Gastroesophageal sphincter (tissue), 4 donors: ENCODE measurements at regions not wholly inside any gene's neighbourhood (a gene's known extent, or its start where the extent isn't known, plus 50 kb on each side); places are given as distances from the start of the nearest gene placed in this dataset.

Experiments used
- ATAC-seq: fragments of 150-250 bp; one replicate; pipeline ENCODE4 v1.9.1; 2016; ENCODE audit warnings: mild to moderate bottlenecking, moderate library complexity
- H3K27ac ChIP-seq, 4 donors: fragments of 200-600 bp; sonication (generic) in 3 of 4; 1 replicate in 3 of 4; 2 replicates in 1 of 4; pipeline ENCODE4 v1.5.1; 2016 to 2019
- H3K27me3 ChIP-seq: fragments of 200-600 bp; sonication (generic); one replicate; pipeline ENCODE4 v1.5.1; 2019
- H3K36me3 ChIP-seq, 2 donors: fragments of 200-600 bp; sonication (generic); one replicate each; pipeline ENCODE4 v1.5.1; 2019; ENCODE audit warnings: control low read depth in 1 of 2
- H3K4me1 ChIP-seq, 3 donors: fragments of 200-600 bp; sonication (generic); 1 replicate in 2 of 3; 2 replicates in 1 of 3; pipeline ENCODE4 v1.5.1; 2016 to 2019; ENCODE audit warnings: control low read depth in 2 of 3
- H3K4me3 ChIP-seq, 2 donors: fragments of 200-600 bp; sonication (generic); one replicate each; pipeline ENCODE4 v1.5.1; 2019; ENCODE audit warnings: mild to moderate bottlenecking in 1 of 2, moderate library complexity in 1 of 2
- H3K9me3 ChIP-seq, 3 donors: fragments of 200-600 bp; sonication (generic); one replicate each; pipeline ENCODE4 v1.5.1; 2017 to 2019; ENCODE audit warnings: control low read depth in 2 of 3
- CTCF ChIP-seq, 4 experiments: fragments of 200-600 bp in 2 of 4; fragments of 450-650 bp in 2 of 4; sonication (generic) in 1 of 4; IDR thresholded peaks; one replicate each; pipeline ENCODE4 v1.5.1; 2017 to 2019; ENCODE audit warnings: antibody characterized with exemption in 4 of 4, mild to moderate bottlenecking in 2 of 4, moderate library complexity in 2 of 4
- EP300 ChIP-seq: sonication (generic); formaldehyde crosslinking; IDR thresholded peaks from one replicate; pipeline ENCODE4 v1.6.1; 2017; ENCODE audit warnings: antibody characterized with exemption, mild to moderate bottlenecking
- POLR2A ChIP-seq, 2 donors: fragments of 450-650 bp; IDR thresholded peaks; one replicate each; pipeline ENCODE4 v1.6.1; 2017; ENCODE audit warnings: antibody characterized with exemption in 2 of 2, mild to moderate bottlenecking in 2 of 2, moderate library complexity in 1 of 2
- POLR2AphosphoS5 ChIP-seq: sonication (generic); formaldehyde crosslinking; IDR thresholded peaks from one replicate; pipeline ENCODE4 v1.6.1; 2017; ENCODE audit warnings: antibody characterized with exemption
- WGBS, 2 donors: methylation state at CpG; one replicate each; pipeline ENCODE4 v1.1.5; 2018; ENCODE audit warnings: low coverage in 1 of 2; 5-methylcytosine and 5-hydroxymethylcytosine counted together

GRCh38 chr7:128171342-128171918 is 69.6 kb upstream of the LEP start:
- Histone ChIP-seq H3K4me3 (no peak overlapping the region), H3K9me3 (no peaks in the 10 kb centered on the region), H3K27ac (no peak overlapping the region), H3K36me3 (no peaks in the 10 kb centered on the region), H3K4me1 (peaks cover 3 to 22% (median 17%) of the 10 kb centered on the region in 3 donors), H3K27me3 (peaks cover 81% of the 10 kb centered on the region)
- 40 to 60% methylated on average over 1 to 6 of the region's 10 CpGs for WGBS, 2 donors
- ATAC-seq, result no peak
- TF ChIP-seq EP300 (no peak), CTCF (IDR thresholded peaks at IDR 0.05) (no peak), POLR2A (IDR thresholded peaks at IDR 0.05) (no peak), POLR2AphosphoS5 (no peak)

- 42% methylated on average over 2 of the region's 7 CpGs; no CpG with 5 or more reads in 1 of the 2 donors for WGBS, 2 donors
- peaks cover 81% of the 10 kb centered on the region for H3K27me3 ChIP-seq
- H3K4me1 ChIP-seq, result peaks cover under 1 to 15% (median 10%) of the 10 kb centered on the region in 3 donors
- H3K4me3 ChIP-seq, result no peak overlapping the region
- ATAC-seq, result no peak
- no peak overlapping the region for H3K27ac ChIP-seq
- TF ChIP-seq EP300, result no peak
- no peak for TF ChIP-seq POLR2AphosphoS5
- TF ChIP-seq CTCF (IDR thresholded peaks at IDR 0.05), result no peak
- no peak for TF ChIP-seq POLR2A (IDR thresholded peaks at IDR 0.05)
- no peaks in the 10 kb centered on the region for H3K9me3 ChIP-seq
- no peaks in the 10 kb centered on the region for H3K36me3 ChIP-seq
Observed at GRCh38 chr7:128172151-128172550, 68.9 kb upstream of the LEP start.

GRCh38 chr7:128172963-128173362 is 68.1 kb upstream of the LEP start:
- 59 to 80% methylated on average over 2 to 3 of the region's 6 CpGs for WGBS, 2 donors
- no peak overlapping the region for H3K4me3 ChIP-seq
- TF ChIP-seq EP300 (no peak), CTCF (IDR thresholded peaks at IDR 0.05) (no peak), POLR2AphosphoS5 (no peak), POLR2A (IDR thresholded peaks at IDR 0.05) (no peak)

GRCh38 chr7:128174386-128174785 is 66.7 kb upstream of the LEP start:
- no peak for ATAC-seq
- no peaks in the 10 kb centered on the region for H3K9me3 ChIP-seq
- H3K4me1 ChIP-seq, result no peaks in the 10 kb centered on the region
- TF ChIP-seq POLR2A (IDR thresholded peaks at IDR 0.05) (no peak), POLR2AphosphoS5 (no peak), EP300 (no peak), CTCF (IDR thresholded peaks at IDR 0.05) (no peak)
- peaks cover 81% of the 10 kb centered on the region for H3K27me3 ChIP-seq
- WGBS, 2 donors, result 40 to 100% methylated on average over 1 of the region's 11 CpGs
- no peaks in the 10 kb centered on the region for H3K36me3 ChIP-seq
- no peak overlapping the region for H3K4me3 ChIP-seq
- no peak overlapping the region for H3K27ac ChIP-seq

More at GRCh38 chr7:128172963-128173362, 68.1 kb upstream of the LEP start:
- ATAC-seq, result no peak
- Histone ChIP-seq H3K4me1 (peaks cover 0 to 7% (median 2%) of the 10 kb centered on the region in 3 donors), H3K36me3 (no peaks in the 10 kb centered on the region), H3K27me3 (peaks cover 81% of the 10 kb centered on the region), H3K27ac (no peak overlapping the region), H3K9me3 (no peaks in the 10 kb centered on the region)

GRCh38 chr7:128176696-128177095 is 64.4 kb upstream of the LEP start:
- Histone ChIP-seq H3K27ac (no peak overlapping the region), H3K36me3 (no peaks in the 10 kb centered on the region), H3K27me3 (peaks cover 61% of the 10 kb centered on the region), H3K9me3 (no peaks in the 10 kb centered on the region), H3K4me1 (no peaks in the 10 kb centered on the region), H3K4me3 (no peak overlapping the region)
- no peak for ATAC-seq
- 79 to 81% methylated on average over 4 to 6 of the region's 7 CpGs for WGBS, 2 donors
- no peak for TF ChIP-seq POLR2A (IDR thresholded peaks at IDR 0.05)
- no peak for TF ChIP-seq POLR2AphosphoS5
- no peak for TF ChIP-seq EP300
- TF ChIP-seq CTCF (IDR thresholded peaks at IDR 0.05), result no peak
